ENCODE measurements at regions not wholly inside any gene's neighbourhood (a gene's known extent, or its start where the extent isn't known, plus 50 kb on each side); places are given as distances from the start of the nearest gene placed in this dataset.

DNA sequence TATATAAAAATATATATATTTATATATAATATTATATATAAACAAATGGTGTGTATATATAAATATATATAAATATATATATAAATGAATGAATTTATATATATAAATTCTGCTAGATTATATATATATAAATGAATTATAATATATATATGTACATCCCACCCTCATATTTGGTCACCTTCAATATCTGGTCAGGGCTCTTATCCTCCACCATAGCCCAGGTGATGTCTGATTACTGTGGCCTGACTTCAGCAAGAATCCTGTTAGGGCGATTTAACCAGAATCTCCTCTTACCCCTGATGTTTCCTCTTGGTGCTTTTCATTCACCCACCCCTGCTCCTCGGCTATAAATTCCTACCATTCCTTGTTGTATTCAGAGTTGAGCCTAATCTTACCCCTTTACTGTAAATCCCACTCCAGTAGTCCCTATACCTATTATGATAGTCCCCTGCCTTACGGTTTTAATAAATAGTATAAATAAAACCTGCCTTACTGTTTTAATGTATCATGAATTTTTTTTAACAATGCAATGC lies 439.6 kb downstream of the PLOD2 start:
- Histone ChIP-seq H3K9me3 (ENCODE audit: low read depth, low read length, poor library complexity, severe bottlenecking) (no peaks in the 10 kb centered on the region), H3K4me1 (ENCODE audit: insufficient read depth, low read length, poor library complexity, severe bottlenecking) (peaks cover 4% of the 10 kb centered on the region), H3K36me3 (ENCODE audit: insufficient read depth, low read length, poor library complexity, severe bottlenecking) (no peaks in the 10 kb centered on the region), H3K4me3 (ENCODE audit: low read depth, low read length, poor library complexity, severe bottlenecking) (no peak overlapping the region), H3K27me3 (replicated peaks; ENCODE audit: insufficient read depth, low read depth, low read length, poor library complexity) (no peaks in the 10 kb centered on the region), H3K27ac (ENCODE audit: low read depth, low read length, poor library complexity, severe bottlenecking) (no peak overlapping the region)
- no peak for DNase-seq (ENCODE audit: low spot score)
- intact Hi-C loops (cut with micrococcal nuclease; ENCODE audit: unreplicated experiment), result no loop called here
- CTCF ChIA-PET, result no interaction called here
- POLR2A ChIA-PET (ENCODE audit: low non-redundant PET), result no interaction called here
- TF ChIP-seq, protein P1, sequence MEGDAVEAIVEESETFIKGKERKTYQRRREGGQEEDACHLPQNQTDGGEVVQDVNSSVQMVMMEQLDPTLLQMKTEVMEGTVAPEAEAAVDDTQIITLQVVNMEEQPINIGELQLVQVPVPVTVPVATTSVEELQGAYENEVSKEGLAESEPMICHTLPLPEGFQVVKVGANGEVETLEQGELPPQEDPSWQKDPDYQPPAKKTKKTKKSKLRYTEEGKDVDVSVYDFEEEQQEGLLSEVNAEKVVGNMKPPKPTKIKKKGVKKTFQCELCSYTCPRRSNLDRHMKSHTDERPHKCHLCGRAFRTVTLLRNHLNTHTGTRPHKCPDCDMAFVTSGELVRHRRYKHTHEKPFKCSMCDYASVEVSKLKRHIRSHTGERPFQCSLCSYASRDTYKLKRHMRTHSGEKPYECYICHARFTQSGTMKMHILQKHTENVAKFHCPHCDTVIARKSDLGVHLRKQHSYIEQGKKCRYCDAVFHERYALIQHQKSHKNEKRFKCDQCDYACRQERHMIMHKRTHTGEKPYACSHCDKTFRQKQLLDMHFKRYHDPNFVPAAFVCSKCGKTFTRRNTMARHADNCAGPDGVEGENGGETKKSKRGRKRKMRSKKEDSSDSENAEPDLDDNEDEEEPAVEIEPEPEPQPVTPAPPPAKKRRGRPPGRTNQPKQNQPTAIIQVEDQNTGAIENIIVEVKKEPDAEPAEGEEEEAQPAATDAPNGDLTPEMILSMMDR (conservative IDR thresholded peaks at IDR 0.05; ENCODE audit: low read depth, low read length), result no peak
- no peak for TF ChIP-seq EZH2 (IDR thresholded peaks at IDR 0.05; ENCODE audit: borderline replicate concordance, low read depth, low read length, poor library complexity, severe bottlenecking)
- no TSS peak for BruUV-seq (replicated peaks)

DNA sequence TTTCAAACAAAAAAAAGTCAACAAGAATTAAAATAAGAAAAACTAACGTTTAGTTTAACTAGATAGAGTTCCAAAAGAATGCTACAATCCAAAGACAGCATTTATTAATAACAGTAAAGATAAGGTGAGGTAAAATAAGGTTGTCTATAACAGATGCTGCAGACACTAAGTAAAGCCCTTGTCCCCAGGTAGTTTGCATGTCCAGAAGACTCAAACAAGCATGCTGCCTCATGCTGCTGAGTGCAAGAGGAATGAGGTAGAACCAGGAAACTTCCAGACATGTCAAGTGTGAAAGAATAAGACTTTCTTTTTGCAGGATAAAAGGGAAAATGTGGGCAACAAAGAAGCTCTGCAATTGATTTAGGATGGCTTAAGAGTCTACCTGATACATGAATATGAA lies 439.2 kb downstream of the PLOD2 start:
- TF ChIP-seq EZH2 (IDR thresholded peaks at IDR 0.05; ENCODE audit: borderline replicate concordance, low read depth, low read length, poor library complexity, severe bottlenecking), result no peak
- Histone ChIP-seq H3K9me3 (ENCODE audit: low read depth, low read length, poor library complexity, severe bottlenecking) (no peaks in the 10 kb centered on the region), H3K27ac (ENCODE audit: low read depth, low read length, poor library complexity, severe bottlenecking) (no peak overlapping the region), H3K27me3 (replicated peaks; ENCODE audit: insufficient read depth, low read depth, low read length, poor library complexity) (no peaks in the 10 kb centered on the region), H3K4me1 (ENCODE audit: insufficient read depth, low read length, poor library complexity, severe bottlenecking) (peaks cover 4% of the 10 kb centered on the region), H3K4me3 (ENCODE audit: low read depth, low read length, poor library complexity, severe bottlenecking) (no peak overlapping the region), H3K36me3 (ENCODE audit: insufficient read depth, low read length, poor library complexity, severe bottlenecking) (no peaks in the 10 kb centered on the region)
- POLR2A ChIA-PET (ENCODE audit: low non-redundant PET), result no interaction called here
- DNase-seq (ENCODE audit: low spot score), result no peak
- BruUV-seq (replicated peaks), result no TSS peak
- intact Hi-C loops (cut with micrococcal nuclease; ENCODE audit: unreplicated experiment), result no loop called here
- CTCF ChIA-PET, result no interaction called here

DNA sequence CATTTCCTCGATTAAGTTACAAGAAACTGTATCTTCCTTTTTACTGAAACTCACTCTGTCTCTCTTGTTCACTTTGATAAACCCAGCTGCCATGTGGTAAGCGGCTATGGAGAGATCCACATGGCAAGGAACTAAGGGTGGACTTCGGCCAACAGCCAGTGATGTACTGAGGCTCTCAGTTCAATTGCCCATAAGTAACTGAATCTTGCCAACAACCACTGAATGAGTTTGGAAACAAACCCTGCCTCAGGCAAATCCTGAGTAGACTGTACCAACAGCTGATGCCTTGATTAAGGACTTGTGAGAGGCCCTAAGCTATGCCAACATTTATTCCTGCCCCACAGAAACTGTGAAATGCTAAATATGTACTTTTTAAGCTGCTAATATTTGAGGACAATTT lies 433.5 kb downstream of the PLOD2 start:
- no TSS peak for BruUV-seq (replicated peaks)
- Histone ChIP-seq H3K36me3 (ENCODE audit: insufficient read depth, low read length, poor library complexity, severe bottlenecking) (no peaks in the 10 kb centered on the region), H3K4me1 (ENCODE audit: insufficient read depth, low read length, poor library complexity, severe bottlenecking) (no peaks in the 10 kb centered on the region), H3K4me3 (ENCODE audit: low read depth, low read length, poor library complexity, severe bottlenecking) (no peak overlapping the region), H3K27me3 (replicated peaks; ENCODE audit: insufficient read depth, low read depth, low read length, poor library complexity) (no peaks in the 10 kb centered on the region), H3K27ac (ENCODE audit: low read depth, low read length, poor library complexity, severe bottlenecking) (no peak overlapping the region), H3K9me3 (ENCODE audit: low read depth, low read length, poor library complexity, severe bottlenecking) (no peaks in the 10 kb centered on the region)
- no peak for TF ChIP-seq EZH2 (IDR thresholded peaks at IDR 0.05; ENCODE audit: borderline replicate concordance, low read depth, low read length, poor library complexity, severe bottlenecking)
- TF ChIP-seq, protein P1 (conservative IDR thresholded peaks at IDR 0.05; ENCODE audit: low read depth, low read length), result no peak
- POLR2A ChIA-PET (ENCODE audit: low non-redundant PET), result no interaction called here
- CTCF ChIA-PET, result no interaction called here
- no peak for DNase-seq (ENCODE audit: low spot score)
- intact Hi-C loops (cut with micrococcal nuclease; ENCODE audit: unreplicated experiment), result no loop called here

DNA sequence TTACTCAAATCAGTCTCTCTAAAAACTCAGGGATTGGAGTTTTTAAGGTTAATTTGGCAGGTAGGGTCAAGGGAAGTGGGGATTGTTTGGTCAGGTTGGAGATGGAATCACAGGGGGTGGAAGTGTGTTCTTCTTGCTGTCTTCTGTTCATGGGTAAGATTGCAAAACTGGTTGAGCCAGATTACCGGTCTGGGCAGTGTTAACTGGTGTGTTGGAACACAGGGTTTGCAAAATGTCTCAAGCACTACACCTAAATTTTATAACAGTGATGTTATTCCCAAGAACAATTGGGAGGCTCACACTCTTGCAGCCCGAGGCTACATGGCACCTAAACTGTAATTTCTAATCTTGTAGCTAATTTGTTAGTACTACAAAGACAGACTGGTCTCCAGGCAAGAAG lies 425.4 kb downstream of the PLOD2 start:
- intact Hi-C loops (cut with micrococcal nuclease; ENCODE audit: unreplicated experiment), result no loop called here
- Histone ChIP-seq H3K4me3 (ENCODE audit: low read depth, low read length, poor library complexity, severe bottlenecking) (no peak overlapping the region), H3K27me3 (replicated peaks; ENCODE audit: insufficient read depth, low read depth, low read length, poor library complexity) (no peaks in the 10 kb centered on the region), H3K27ac (ENCODE audit: low read depth, low read length, poor library complexity, severe bottlenecking) (no peak overlapping the region), H3K36me3 (ENCODE audit: insufficient read depth, low read length, poor library complexity, severe bottlenecking) (no peaks in the 10 kb centered on the region), H3K9me3 (ENCODE audit: low read depth, low read length, poor library complexity, severe bottlenecking) (no peaks in the 10 kb centered on the region), H3K4me1 (ENCODE audit: insufficient read depth, low read length, poor library complexity, severe bottlenecking) (no peaks in the 10 kb centered on the region)
- TF ChIP-seq, protein P1 (conservative IDR thresholded peaks at IDR 0.05; ENCODE audit: low read depth, low read length), result no peak
- TF ChIP-seq EZH2 (IDR thresholded peaks at IDR 0.05; ENCODE audit: borderline replicate concordance, low read depth, low read length, poor library complexity, severe bottlenecking), result no peak
- CTCF ChIA-PET, result no interaction called here
- BruUV-seq (replicated peaks), result no TSS peak
- POLR2A ChIA-PET (ENCODE audit: low non-redundant PET), result no interaction called here
- DNase-seq (ENCODE audit: low spot score), result no peak

Data from A673 (cell line).